WTC11 (cell line): ENCODE measurements at regions not wholly inside any gene's neighbourhood (a gene's known extent, or its start where the extent isn't known, plus 50 kb on each side); places are given as distances from the start of the nearest gene placed in this dataset.

Source experiments
- ATAC-seq: fragments of 200-7000 bp; cut with Tn5 transposase; 2 replicates; pipeline ENCODE4 v1.10.0; 2021; ENCODE audit warnings: mild to moderate bottlenecking, moderate library complexity
- CTCF ChIA-PET: fragments of 300-600 bp; sonication (Branson Sonifier 250); formaldehyde crosslinking; loops from one replicate; lab custom pipeline; 2021; ENCODE audit warnings: antibody characterized with exemption; lab: Charles Lee
- POLR2A ChIA-PET: fragments of 350-600 bp; sonication (Branson Sonifier 250); formaldehyde crosslinking; loops from one replicate; lab custom pipeline; 2021; ENCODE audit warnings: antibody characterized with exemption; lab: Charles Lee
- DNase-seq: peaks from one replicate; pipeline ENCODE4 v3.0.0; 2021; ENCODE audit warnings: low spot score
- H3K27ac Mint-ChIP-seq: 2 replicates; pipeline ENCODE4 v1.8.0; 2021; ENCODE audit warnings: mixed read lengths
- H3K27me3 Mint-ChIP-seq: 2 replicates; pipeline ENCODE4 v1.8.0; 2021; ENCODE audit warnings: low read depth, mild to moderate bottlenecking, moderate library complexity, mixed read lengths
- H3K36me3 Mint-ChIP-seq: 2 replicates; pipeline ENCODE4 v1.8.0; 2021; ENCODE audit warnings: mixed read lengths
- H3K4me1 Mint-ChIP-seq: 2 replicates; pipeline ENCODE4 v1.8.0; 2022; ENCODE audit warnings: mixed read lengths
- H3K4me3 Mint-ChIP-seq: 2 replicates; pipeline ENCODE4 v1.8.0; 2021; ENCODE audit warnings: mild to moderate bottlenecking, moderate library complexity, mixed read lengths
- H3K9me3 Mint-ChIP-seq: 2 replicates; pipeline ENCODE4 v1.8.0; 2021; ENCODE audit warnings: mixed read lengths
- AFF4 ChIP-seq: sonication (generic); formaldehyde crosslinking; IDR thresholded peaks from 2 replicates; pipeline ENCODE4 v1.8.1; 2023; ENCODE audit warnings: mild to moderate bottlenecking, missing genetic modification reagents, borderline replicate concordance
- AR ChIP-seq: fragments of 250-450 bp; sonication (Bioruptor Pico); IDR thresholded peaks from 2 replicates; pipeline ENCODE4 v1.9.0; 2021; ENCODE audit warnings: mild to moderate bottlenecking
- ATF1 ChIP-seq: sonication (generic); formaldehyde crosslinking; IDR thresholded peaks from 2 replicates; pipeline ENCODE4 v1.8.1; 2023; ENCODE audit warnings: mild to moderate bottlenecking, moderate library complexity, missing genetic modification reagents
- ELF4 ChIP-seq: sonication (generic); formaldehyde crosslinking; IDR thresholded peaks from 2 replicates; pipeline ENCODE4 v1.8.1; 2022; ENCODE audit warnings: low read depth, mild to moderate bottlenecking, moderate library complexity, missing genetic modification reagents
- HMGA2 ChIP-seq: fragments of 250-450 bp; sonication (Bioruptor Pico); IDR thresholded peaks from 2 replicates; pipeline ENCODE4 v1.4.0; 2021; ENCODE audit warnings: mild to moderate bottlenecking, moderate library complexity
- NFYB ChIP-seq: sonication (generic); formaldehyde crosslinking; conservative IDR thresholded peaks from 2 replicates; pipeline ENCODE4 v1.8.0; 2022; ENCODE audit warnings: low read depth, missing genetic modification reagents
- PREB ChIP-seq: sonication (generic); formaldehyde crosslinking; IDR thresholded peaks from 2 replicates; pipeline ENCODE4 v1.8.1; 2022; ENCODE audit warnings: mild to moderate bottlenecking, missing genetic modification reagents, moderate library complexity, borderline replicate concordance
- USF1 ChIP-seq: sonication (generic); formaldehyde crosslinking; IDR thresholded peaks from 2 replicates; pipeline ENCODE4 v1.8.0; 2022; ENCODE audit warnings: mild to moderate bottlenecking, missing genetic modification reagents
- ZBTB43 ChIP-seq: sonication (generic); formaldehyde crosslinking; IDR thresholded peaks from 2 replicates; pipeline ENCODE4 v1.8.1; 2023; ENCODE audit warnings: mild to moderate bottlenecking, missing genetic modification reagents
- ZNF512 ChIP-seq: sonication (generic); formaldehyde crosslinking; IDR thresholded peaks from 2 replicates; pipeline ENCODE4 v1.8.1; 2022; ENCODE audit warnings: missing genetic modification reagents, borderline replicate concordance
- TF ChIP-seq, protein P1 (sequence below): sonication (generic); formaldehyde crosslinking; IDR thresholded peaks from 2 replicates; pipeline ENCODE4 v1.8.1; 2022; ENCODE audit warnings: low read depth, missing genetic modification reagents, borderline replicate concordance

DNA sequence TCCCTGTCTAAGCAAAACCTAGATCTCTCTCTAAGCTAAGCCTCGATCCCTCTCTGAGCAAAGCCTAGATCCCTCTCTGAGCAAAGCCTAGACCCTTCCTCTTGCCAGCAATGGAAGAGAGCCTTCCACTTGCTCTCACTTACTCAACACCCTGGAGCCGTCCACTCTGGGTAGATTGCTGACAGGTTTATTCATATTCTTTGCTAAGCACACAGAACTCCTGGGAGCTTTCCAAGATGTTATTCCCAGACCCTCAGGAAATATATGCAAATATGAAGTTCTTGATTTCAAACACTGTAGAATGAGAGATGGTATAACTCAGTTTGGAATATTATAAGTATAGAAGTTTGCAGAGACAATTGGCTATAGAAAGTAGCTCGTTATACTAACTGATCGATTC, 503.8 kb upstream of the CELF2 start:
- ATAC-seq (no peak), DNase-seq (no peak)
- POLR2A ChIA-PET: no interaction called here
- Mint-ChIP-seq H3K27ac (no peak overlapping the region), H3K36me3 (no peaks in the 10 kb centered on the region), H3K4me1 (peaks cover 10% of the 10 kb centered on the region; the same call in 1 of the 2 replicates), H3K4me3 (no peak overlapping the region), H3K27me3 (no peaks in the 10 kb centered on the region), H3K9me3 (no peaks in the 10 kb centered on the region)
- TF ChIP-seq AR (CRISPR knock-in tag): no peak
- CTCF ChIA-PET: no interaction called here

DNA sequence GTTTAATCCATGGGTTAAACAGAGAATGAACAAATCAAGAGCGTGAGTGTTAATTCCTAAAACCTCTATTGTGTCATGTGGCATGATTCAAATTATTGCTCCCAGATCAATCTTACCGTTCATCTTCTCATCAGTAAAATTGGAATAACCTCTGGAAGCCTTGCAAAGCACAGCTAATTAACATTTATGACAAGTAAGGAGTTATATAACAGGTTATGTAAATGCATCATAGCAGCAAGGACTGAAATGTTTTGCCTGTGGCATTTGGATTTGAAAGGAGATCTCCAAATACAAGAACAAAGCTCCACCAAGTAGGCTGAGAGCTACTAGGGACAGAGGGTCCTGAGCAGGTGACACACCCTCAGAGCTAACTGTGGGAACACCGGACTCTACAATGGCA, 502.9 kb upstream of the CELF2 start:
- CTCF ChIA-PET: no interaction called here

More for the DNA sequence above, 502.9 kb upstream of the CELF2 start:
- TF ChIP-seq PREB (CRISPR knock-in tag) (no peak), NFYB (CRISPR knock-in tag) (no peak), ELF4 (CRISPR knock-in tag) (no peak), HMGA2 (CRISPR knock-in tag) (no peak), USF1 (CRISPR knock-in tag) (no peak), ZBTB43 (CRISPR knock-in tag) (no peak), ATF1 (CRISPR knock-in tag) (no peak), ZNF512 (CRISPR knock-in tag) (no peak), AFF4 (CRISPR knock-in tag) (no peak)
- TF ChIP-seq, protein P1, sequence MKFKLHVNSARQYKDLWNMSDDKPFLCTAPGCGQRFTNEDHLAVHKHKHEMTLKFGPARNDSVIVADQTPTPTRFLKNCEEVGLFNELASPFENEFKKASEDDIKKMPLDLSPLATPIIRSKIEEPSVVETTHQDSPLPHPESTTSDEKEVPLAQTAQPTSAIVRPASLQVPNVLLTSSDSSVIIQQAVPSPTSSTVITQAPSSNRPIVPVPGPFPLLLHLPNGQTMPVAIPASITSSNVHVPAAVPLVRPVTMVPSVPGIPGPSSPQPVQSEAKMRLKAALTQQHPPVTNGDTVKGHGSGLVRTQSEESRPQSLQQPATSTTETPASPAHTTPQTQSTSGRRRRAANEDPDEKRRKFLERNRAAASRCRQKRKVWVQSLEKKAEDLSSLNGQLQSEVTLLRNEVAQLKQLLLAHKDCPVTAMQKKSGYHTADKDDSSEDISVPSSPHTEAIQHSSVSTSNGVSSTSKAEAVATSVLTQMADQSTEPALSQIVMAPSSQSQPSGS: no peak
- H3K4me3 Mint-ChIP-seq: no peak overlapping the region
- no peak for DNase-seq
- no peaks in the 10 kb centered on the region for H3K9me3 Mint-ChIP-seq
- H3K4me1 Mint-ChIP-seq: peaks cover 14% of the 10 kb centered on the region
- POLR2A ChIA-PET: no interaction called here
- H3K27me3 Mint-ChIP-seq: no peaks in the 10 kb centered on the region
- H3K27ac Mint-ChIP-seq: no peak overlapping the region
- ATAC-seq: no peak
- no peaks in the 10 kb centered on the region for H3K36me3 Mint-ChIP-seq
